NCI-H226 (cell line): ENCODE measurements at regions not wholly inside any gene's neighbourhood (a gene's known extent, or its start where the extent isn't known, plus 50 kb on each side); places are given as distances from the start of the nearest gene placed in this dataset.
"Not testable (repeated sequence)": the region's sequence is repeated elsewhere in the genome, so short reads cannot be mapped to it uniquely, and the experiment has no call there.

Experiments used
- DNase-seq: peaks from one replicate; pipeline ENCODE4 v3.0.0-alpha.2; 2015

DNA sequence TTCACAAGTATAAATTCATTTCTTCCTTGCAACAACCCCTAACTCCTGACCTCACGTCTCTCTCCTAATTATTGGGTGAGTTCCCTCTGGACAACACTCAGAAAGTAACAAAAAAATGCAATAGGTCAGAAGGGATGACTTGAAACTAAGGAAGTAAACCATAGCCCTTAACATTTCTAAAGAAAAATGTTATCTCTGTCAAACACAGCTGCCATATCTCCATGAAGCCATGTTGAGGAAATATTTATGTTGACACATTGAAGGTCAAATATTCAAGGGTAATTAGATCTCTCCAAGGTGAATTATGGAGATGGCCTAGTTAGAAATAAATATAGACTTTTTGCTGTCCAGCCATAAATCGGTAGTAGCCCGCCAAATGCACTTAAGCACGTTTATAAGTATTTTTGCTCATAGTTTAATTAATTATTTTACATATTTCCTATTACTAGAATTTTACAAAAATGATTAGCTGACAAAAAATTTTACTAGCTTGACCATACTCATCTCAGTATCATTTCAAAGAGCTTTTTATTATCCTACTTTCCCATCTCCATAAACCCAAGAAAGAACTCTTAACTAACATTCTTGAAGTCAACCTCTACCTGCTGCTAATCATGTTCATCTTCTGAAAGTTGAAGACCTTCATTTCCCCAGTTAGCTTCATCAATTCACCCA, 160.1 kb upstream of the PKN2 start:
- no peak for DNase-seq

- DNase-seq, result no peak
Measured at GRCh38 chr1:88526456-88526855, 157.6 kb upstream of the PKN2 start.

GRCh38 chr1:88528792-88529191, 155.3 kb upstream of the PKN2 start:
- DNase-seq, result no peak

DNA sequence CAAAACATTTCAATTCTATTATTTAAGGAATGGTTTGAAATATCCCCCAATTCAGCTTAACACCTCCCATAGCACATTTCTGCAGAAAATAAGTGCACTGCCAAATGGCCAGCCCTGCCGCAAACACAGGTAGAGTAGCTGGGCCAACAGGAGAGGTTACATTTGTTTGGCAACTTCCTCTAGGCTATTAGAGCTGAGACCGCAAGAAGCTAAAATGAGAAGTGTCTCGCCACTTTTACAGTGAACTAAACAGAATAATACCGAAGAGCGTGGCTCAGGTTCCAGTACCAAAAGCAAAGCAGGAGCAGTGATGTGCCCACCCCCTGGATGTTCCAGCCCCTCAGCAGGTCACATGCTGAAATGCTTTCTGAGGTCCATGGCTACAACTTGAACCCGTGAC, 154.5 kb upstream of the PKN2 start:
- DNase-seq, result no peak

GRCh38 chr1:88530246-88530645, 153.8 kb upstream of the PKN2 start:
- no peak for DNase-seq

DNA sequence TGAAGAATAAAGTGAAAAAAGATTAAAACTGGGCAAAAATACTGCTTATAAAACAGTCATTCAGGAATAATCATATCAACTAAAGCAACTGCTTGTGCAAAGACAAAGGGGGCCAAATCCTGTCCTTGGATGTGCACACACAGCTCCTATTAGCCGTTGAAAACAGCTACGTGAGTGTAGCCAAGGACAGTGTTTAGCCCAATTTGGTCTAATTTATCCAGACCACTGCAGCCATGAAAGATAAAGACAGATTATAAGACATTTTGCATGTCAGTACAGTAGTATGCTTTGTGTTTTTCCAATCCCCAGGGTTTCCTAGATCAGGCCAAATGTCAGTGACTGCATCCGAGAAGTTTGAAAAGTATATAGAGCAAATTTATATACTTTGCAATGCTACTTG, 146.3 kb upstream of the PKN2 start:
- DNase-seq, result no peak

DNA sequence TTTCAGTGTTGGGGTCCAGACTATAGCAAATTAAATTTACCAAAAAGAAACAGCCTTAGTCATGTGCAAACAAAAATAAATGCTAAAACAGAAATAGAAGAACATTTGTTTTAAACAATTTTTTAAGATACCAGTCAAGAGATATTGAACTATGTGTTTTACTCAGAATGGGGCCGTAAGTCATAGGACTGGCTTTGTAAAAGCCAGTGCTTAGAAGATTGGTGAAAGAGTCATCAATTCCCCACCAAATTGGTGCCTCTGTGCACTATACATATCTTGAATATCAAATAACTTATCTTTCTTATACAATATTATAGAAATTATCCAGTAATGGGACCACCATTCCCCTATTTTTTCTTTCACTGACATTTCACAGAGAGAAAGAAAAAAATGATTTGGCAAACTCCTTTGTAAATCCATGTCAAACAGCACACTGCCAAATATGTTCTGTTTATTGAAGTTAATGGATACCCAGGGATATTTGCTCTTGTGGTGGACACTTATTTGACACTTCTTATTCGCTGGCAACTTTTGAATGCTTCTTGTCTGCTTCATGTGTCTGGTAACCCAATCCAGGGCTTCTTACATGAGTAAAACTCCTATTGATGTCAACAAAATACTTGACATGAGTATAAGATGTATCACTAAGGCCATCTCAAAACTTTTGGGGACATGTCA, 145.7 kb upstream of the PKN2 start:
- DNase-seq, result no peak

GRCh38 chr1:88540255-88540654, 143.8 kb upstream of the PKN2 start:
- DNase-seq, result no peak

DNA sequence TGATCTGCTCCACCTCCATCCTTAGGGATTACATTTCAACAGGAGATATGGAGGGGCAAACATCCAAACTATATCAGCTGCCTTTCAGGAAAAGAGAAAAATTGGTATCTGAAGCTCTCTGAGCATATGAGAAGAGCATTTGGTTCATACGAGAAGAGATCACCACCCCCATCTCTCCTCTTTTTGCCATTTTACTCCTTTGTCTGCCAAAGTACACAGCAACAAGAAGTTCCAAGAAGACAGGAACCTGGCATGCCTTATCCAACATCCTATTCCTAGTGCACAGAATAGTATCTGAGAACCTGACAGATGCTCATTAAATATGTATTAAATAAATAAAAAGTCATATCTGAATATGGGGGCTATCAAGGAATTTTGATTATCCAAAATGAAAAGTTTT, 142.5 kb upstream of the PKN2 start:
- DNase-seq, result no peak

DNA sequence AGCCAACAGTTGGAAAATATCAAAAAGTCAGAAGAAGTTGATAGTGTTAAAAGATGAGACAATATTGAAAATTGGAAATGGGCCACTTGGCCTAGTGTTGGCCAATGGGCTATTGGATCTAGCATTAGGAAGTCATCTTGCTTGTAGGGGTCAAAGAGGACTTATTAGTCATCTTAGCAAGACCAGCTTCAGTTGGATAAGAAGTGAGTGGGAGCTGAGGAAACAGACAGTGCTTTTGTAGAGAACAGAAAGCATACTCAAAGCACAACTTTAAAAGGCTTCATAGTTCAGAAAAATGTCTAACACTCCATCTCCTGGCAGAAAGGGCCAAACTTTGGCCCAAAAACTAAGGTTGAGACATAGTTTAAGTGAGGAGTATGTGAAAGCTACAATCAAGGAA, 139.9 kb upstream of the PKN2 start:
- no peak for DNase-seq

GRCh38 chr1:88549536-88549935, 134.5 kb upstream of the PKN2 start:
- DNase-seq, result no peak

DNA sequence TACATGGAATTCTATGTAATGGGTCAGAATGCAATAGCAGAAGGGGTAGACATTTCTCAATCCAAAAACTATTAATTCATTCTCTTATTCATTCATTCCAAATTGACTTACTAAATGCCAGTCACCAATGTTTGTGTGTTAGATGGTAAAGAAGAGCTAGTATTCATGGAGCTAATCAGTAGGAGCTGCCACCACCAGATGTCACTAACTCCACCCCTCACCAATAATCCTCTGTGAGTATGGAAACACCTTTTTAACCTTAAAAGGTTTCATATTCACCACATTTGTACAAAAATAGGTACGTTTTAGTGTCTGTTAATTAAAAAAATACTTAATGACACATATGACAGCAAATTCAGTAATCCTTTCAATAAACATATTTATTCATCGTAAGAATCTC, 131.8 kb upstream of the PKN2 start:
- no peak for DNase-seq

GRCh38 chr1:88557014-88557413, 127.1 kb upstream of the PKN2 start:
- no peak for DNase-seq

GRCh38 chr1:88560621-88561020, 123.5 kb upstream of the PKN2 start:
- DNase-seq, result no peak

DNA sequence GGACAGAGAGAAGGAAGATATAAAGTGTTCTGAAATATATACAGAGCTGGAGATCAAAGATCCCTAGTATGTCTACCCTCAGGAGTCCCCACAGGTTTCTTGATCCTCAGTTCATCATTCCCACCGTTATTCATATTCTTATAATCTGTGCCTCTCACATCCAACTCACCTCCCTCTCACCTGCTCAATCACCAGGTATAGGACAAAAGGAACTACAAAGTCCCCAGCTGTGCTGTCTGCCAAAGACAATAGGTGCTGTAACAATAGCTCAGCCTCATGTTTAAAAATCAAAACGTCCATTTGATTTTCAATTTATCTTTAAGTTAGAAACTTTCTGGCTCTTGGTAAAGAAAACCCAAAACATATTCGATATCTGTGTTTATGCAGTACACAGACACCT, 121.1 kb upstream of the PKN2 start:
- DNase-seq, result no peak

DNA sequence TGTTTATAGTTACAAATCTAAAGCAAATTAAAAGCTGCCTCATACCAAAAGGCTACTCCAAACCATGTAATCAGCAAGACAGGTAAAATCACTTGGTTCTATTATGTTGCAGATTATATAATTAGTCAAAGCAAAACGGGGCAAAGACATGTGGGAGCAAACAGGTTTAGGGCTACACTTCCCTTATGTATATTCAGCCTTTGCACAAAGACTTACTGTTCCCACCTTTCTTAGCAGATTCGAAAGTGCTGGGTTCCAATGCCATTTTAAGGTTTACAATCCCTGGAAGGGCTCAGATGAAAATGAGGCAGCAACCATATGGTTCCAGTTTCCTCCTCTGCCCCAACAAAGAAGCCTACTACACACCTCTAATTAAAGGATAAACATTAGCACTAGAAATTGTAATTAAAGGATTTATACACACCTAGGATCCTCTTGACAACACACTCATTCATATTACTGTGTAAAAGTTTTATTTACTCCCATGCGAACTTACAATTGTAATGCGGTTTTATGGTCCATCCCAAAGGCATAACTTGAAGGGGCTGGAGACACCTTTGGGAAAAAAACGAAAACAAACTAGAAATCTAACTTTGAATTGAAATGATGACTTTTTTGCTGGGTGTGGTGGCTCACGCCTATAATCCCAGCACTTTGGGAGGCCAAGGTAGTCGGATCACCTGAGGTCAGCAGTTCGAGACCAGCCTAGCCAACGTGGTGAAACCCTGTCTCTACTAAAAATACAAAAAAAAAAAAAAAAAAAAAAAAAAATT, 117.3 kb upstream of the PKN2 start:
- no peak for DNase-seq

DNA sequence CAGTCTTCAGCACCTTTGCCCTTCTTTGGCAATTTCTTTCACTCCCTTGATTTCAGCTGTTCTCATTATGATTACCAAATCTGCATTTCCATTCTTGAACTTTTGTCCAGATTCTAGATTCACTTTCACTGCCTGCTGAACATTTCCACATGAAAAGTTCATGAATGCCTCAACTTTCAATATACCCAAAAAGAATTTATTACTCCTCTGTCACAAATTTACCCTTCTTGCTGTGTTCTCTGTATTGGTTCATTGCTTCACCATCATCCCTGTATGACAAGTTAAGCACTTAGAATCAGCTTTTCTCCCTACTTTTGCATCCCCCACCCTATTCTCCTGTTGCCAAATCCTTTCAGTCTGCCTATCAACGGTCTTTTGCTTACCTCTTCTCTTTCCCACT, 112.6 kb upstream of the PKN2 start:
- DNase-seq, result no peak

DNA sequence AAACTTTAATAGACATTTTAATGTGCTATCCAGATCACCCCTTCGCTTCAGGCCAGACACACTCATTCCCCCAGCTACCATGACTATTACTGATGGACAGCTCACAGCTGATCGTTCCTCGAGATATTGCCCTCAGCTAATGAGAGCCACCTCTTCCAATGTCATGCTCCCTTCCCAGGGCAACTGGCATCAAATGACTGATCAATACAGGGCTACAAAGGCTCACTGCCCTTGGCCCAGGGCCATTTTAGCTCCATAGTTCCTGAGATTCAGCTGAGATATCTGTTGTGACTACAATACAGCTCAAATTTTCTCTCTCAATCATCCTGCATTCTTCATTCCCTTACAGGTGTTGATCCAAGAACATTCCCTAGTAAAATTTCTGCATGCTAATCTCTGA, 104.5 kb upstream of the PKN2 start:
- no peak for DNase-seq

DNA sequence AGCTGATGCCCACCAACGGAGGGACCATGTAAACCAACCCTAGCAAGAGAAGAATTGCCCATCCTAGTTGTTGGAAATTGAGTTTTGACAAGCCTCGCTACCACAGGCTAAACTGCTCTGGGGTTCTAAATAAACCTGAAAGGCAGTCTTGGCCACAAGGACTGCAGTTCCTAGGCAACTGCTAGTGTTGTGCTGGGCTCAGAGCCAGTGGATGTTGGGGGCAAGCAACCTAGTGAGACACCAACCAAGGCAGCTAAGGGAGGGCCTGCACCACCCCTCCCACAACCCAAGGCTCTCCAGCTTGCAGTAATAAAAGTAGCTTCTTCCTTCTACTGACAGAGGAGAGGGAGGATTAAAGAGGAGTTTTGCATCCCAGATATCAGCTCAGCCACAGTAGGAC, 102.4 kb upstream of the PKN2 start:
- DNase-seq, result no peak

- no peak for DNase-seq
Measured at GRCh38 chr1:88593358-88593757, 90.7 kb upstream of the PKN2 start.

DNA sequence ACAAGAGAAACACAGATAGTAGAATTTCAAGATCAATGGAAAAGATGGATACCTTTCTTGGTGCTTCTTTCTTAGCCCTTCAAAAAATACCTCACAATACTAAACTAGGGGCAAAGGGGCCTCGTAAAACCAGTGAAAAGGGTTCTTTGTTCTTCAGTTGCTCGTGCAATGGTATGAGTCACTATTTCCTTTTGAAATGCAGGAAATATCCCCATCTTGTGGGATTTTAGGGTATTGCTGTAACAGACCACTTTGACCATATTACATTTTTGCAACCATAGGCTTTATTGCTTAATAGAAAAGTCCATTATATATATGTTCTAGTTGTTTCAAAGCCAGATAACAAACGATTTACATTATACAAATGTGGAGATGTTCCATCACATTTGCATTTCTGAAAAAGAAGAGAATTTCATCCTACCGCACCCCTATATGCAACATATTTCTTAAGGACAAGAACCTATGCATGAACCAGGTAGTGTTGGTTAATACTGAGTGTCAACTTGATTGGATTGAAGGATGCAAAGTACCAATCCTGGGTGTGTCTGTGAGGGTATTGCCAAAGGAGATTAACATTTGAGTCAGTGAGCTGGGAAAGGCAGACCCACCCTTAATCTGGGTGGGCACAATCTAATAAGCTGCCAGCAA, 88.6 kb upstream of the PKN2 start:
- peak; percentile 18 for DNase-seq

DNA sequence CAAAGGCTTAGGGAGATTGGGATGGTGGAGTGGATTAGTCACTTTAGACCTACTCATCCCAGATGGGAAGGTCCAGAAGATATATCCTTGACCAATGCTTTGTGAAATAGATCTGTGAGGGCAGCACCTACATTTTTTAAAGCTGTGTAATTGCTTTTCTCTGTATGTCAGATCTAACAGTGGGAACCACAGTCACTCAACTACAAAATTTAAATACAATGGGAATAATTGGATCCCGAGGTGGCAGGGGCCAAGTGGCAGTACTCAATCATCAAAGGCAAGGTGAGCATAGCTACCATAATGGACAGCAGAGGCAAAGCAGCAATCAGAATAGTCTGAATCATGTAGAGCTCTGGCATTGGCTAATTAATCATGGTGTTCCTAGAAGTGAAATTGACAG, 86.1 kb upstream of the PKN2 start:
- not testable (repeated sequence) for DNase-seq

- DNase-seq, result peak; percentile 13
Measured at GRCh38 chr1:88608139-88608943, 75.7 kb upstream of the PKN2 start.
